ENCODE measurements at regions not wholly inside any gene's neighbourhood (a gene's known extent, or its start where the extent isn't known, plus 50 kb on each side); places are given as distances from the start of the nearest gene placed in this dataset.

DNA sequence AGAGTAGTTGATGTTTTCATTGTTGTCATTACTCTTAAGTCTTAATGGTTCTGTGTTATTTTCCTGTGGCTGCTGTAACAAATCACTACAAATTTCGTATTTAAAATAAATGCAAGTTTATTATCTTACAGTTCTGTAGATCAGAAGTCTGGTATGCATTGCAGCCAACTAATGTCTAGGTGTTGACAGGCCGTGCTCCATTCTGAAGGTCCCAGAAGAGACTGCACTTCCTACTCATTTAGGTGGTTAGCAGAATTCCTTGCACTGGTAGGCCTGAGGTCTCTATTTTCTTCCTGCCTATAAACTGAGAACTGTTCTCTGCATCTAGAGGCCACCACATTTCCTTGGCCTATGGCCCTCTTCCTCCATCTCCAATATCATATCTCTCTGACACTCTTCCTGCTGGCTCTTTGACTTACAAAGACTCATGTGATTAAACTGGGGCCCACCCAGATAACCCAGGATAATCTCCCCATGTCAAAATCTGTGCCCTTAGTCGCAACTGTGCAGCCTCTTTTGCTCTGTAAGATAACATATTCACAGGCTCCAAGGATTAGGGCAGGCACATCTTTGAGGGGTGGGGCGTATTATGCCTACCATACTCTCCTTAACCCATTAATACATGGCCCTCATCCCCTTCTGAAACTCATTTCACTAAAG lies 468.4 kb downstream of the FOXO1 start:
- no peak for DNase-seq

DNA sequence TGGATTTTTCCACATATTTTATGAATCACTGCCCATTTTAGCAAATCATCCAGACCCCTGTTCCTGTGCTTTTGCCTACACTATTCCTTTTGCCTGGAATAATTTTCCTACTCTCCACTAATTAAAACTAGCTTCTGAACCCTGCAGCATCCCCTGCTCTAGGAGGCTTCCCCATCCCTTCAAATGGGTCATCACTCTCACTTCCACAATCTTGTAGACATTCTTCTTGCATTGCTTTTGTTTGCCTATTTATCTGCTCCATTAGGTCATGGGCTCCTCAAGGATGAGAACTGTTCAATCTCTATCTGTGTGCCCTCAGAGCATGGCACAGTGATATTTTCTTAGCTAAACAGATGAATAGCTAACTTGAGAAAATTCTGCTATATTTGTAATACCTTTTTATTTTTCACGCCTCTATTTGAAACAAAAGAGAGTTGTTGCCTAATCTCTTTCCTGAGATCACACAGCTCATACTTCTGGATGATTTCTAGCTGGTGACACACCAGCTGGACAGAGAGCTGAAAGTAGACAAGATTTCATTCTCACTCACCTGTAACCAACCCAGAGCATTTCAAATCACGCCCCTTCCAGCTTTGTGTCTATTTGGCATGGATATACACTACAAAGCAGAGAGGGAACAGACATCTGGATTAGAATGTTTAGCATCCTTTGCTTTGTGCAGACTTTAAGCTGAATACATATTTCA lies 466.0 kb downstream of the FOXO1 start:
- DNase-seq = no peak

- no peak for DNase-seq
Observed at GRCh38 chr13:40204246-40204645, 462.2 kb downstream of the FOXO1 start.

GRCh38 chr13:40205771-40206240 lies 460.6 kb downstream of the FOXO1 start:
- no peak for DNase-seq

DNA sequence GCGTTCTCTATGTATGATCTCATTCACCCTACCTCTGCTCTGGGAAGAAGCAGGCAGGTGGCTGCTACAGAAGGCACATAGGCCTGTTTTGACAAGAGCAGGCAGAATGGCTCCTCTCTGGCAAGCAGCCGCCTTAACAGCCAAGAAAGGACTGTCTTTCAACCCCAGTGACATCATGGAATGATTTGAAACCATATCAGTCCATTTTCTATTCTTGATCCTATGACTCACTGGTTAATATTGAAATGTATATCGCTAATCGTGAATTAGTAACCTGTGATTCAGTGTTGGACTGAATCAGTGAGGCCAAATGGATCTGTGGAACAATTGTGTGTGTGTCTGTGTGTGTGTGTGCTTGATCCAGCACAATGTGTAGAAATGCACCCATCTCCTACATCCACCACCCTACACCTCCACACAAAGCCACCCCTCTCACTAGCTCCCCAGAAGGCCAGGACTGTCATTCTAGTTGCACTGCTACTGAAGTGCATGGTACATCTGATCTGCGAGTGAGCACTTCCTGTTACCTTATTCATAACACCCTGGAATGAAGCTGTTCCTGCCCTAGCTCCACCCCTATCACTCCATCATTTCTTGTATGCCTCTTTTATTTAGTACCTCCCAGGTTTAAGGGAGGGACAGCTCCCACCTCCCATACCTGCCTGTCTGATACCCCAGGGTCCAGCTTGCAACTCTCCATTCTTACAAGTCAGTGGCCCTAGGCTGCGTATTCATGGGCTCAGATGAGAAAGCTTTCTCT lies 460.0 kb downstream of the FOXO1 start:
- DNase-seq = no peak

DNA sequence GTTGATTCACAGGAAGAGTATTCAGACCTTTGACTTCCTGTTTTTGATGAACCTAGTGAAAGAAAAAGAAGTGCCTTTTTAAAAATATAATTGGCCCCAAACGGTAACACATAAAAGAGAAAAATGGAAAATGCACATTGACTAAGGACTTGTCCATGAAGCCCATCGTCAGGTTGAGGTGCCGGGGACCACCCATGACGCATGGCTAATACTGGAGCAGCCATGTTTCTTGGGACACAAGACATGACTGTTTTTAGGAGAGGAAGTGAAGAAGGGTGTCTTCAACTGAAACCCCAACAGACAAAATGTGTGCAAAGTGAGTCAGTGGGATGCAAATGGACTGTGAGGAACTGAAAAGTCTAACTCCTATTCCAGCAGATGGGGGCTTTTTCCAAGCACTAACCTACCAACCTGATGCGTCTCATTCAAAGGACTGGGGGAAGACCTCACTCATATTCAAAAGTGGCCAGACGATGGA lies 459.4 kb downstream of the FOXO1 start:
- DNase-seq = no peak

DNA sequence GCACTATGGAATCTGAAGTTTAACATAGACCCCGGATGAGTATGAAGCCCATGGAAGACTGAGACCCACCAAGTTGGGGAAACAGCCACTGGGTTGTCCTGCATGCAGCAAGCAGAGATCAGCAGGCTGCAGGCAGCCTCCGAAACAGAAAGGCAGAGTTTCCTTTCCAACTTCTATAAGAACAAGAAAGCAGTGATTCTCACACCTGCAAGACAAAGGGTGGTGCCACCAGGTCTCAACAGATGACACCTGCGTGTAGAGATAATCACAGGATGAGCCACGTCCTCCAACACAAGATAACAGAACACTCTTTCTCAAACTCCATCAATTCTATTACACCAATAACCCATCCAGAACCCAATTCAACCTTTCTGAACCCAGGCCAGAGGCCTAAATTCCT lies 457.9 kb downstream of the FOXO1 start:
- no peak for DNase-seq

GRCh38 chr13:40210865-40211585 lies 455.4 kb downstream of the FOXO1 start:
- no peak for DNase-seq

GRCh38 chr13:40211586-40211968 lies 454.9 kb downstream of the FOXO1 start:
- DNase-seq = no peak

DNA sequence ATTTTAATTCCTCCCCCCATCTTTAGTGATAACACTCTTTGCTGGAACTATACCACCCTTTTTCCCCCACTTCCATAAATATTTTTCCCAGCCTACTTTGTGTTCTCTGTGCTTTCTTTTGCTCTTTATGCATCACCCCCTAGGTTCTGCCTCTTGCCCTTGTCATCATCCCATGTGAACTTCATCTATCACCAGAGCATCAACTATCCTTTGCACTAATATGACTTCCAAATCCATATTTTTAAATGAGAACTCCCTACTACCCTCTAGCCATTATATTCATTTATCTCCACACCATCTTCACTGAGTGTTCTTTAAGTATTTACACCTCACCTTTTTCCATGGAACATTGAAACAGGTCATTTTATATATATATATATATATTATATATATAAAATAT lies 452.7 kb downstream of the FOXO1 start:
- peak; percentile 54 for DNase-seq

DNA sequence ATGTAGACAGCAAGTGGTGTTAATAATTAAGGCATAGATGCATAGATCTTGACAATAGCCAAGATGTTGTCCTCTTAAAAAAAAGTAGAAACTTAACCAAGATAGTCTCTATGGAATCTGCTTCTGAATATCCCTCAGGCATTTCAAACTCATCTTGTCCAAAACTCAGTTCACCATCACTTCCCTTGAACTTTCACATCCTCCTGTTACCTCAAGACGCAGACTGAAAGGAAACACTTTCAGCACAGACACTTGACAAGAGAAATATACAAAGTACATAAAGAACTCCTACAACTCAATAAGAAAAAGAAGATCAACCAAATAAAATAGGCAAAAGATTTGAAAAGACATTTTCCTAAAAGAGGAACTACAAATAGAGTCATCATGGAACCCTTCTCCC lies 451.1 kb downstream of the FOXO1 start:
- no peak for DNase-seq

DNA sequence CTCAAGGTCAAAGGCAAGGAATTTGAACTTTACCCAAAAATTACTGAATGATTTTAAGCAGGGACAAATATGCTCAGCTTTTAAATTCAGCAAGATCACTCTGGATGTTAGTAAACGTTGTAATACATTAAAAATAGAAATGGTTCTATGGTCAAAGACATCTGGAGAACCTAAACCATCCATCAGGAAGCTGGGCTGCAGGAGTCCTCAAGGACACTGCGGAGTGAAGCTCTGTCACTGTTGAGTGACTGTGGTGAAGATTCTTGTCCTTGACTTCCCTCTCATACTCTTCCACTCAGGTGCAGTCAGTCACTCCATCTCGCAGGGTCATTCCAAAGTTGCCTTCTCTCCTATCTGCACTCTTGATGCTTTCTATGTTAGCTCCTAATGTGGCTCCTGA lies 450.7 kb downstream of the FOXO1 start:
- no peak for DNase-seq

- DNase-seq = no peak
Observed at GRCh38 chr13:40217675-40218074, 448.8 kb downstream of the FOXO1 start.

DNA sequence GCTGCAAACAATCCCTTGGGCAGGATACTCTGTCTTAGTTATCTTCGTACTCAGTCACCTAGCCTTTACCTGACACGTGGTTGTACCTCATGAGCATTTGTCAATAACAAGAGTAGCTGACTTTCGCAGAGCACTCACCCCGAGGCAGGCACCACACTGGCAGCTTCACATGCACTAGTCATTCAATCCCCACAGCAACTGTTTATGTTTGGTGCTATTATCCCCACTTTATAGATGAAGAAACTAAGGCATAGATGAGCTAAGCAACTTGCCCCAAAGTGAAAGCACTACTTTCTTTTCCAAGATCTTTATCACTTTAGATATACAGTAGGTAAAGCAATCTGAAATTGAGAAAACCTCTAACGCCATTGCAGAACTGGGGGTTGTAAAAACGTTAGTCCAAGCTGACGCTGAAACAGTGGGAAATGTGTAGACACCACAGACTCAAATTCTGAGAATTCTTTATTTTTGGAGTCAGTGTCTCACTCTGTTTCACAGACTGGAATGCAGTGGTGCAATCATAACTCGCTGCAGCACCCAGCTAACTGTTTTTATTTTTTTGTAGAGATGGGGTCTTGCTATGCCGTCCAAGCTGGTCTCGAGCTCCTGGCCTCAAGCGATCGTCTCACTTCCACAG lies 446.0 kb downstream of the FOXO1 start:
- DNase-seq = no peak

DNA sequence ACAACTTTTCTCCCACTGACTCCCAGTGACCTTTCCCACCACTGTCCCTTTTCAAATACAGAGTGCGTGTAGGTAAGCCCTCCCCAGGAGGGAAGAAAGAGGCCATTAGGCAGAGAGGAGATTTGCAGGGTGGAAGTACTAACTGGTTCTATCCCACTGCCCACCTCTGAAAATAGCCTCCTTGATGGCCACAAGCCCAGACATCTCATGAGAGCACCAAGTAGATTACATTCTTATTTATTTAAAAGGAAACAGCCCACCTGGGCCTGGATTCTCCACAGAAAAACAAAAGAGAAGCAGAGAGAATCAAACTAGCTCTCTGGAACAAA lies 445.3 kb downstream of the FOXO1 start:
- no peak for DNase-seq

- DNase-seq = no peak
Observed at GRCh38 chr13:40221460-40222201, 444.8 kb downstream of the FOXO1 start.

GRCh38 chr13:40223585-40223984 lies 442.9 kb downstream of the FOXO1 start:
- DNase-seq = peak; percentile 44

DNA sequence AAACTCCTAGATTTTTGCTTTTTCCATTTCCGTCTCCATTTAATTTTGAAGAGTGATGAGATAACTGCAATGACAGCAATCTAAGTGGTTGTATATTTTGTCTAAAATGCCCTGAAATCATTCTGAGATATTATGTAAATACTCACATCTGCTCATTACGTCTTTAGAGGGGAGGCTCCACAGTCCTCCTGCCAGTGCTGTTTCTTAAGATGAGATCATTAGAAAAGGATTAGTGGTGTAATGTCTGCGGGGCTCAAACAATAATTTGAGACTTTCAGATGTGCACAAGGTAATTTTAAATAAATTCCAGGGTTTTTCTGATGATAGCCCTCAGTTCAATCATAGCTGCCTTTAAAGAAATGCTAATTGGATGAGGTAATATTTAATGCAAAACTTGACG lies 437.9 kb downstream of the FOXO1 start:
- DNase-seq = no peak

DNA sequence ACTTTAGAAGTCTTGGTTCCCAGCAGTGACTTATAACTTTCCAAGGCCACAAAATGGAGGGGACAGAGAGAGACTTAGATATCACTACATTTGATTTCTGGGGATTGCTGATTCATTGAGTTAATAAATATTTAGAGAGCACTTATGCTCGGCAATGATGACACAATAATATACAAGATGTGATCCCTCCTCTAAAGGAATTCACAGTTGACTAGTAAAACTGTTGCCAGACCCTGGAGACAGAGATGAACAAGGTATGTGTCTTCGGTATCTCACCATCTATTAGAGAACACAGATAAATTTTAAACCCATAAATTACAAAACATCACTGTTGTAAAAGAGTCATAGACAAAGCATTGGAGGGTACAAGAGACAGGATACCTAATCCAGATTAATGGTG lies 437.5 kb downstream of the FOXO1 start:
- no peak for DNase-seq

GRCh38 chr13:40230833-40231266 lies 435.6 kb downstream of the FOXO1 start:
- DNase-seq = peak; percentile 68

- no peak for DNase-seq
Observed at GRCh38 chr13:40231311-40231710, 435.1 kb downstream of the FOXO1 start.

- DNase-seq = no peak
Observed at GRCh38 chr13:40231751-40232150, 434.7 kb downstream of the FOXO1 start.

Measured in eye (tissue), 1 donor.